Fibroblast of mammary gland (primary cell): ENCODE measurements at regions not wholly inside any gene's neighbourhood (a gene's known extent, or its start where the extent isn't known, plus 50 kb on each side); places are given as distances from the start of the nearest gene placed in this dataset.
"Not testable (repeated sequence)": the region's sequence is repeated elsewhere in the genome, so short reads cannot be mapped to it uniquely, and the experiment has no call there.

Experiments
- DNase-seq: peaks from one replicate; pipeline ENCODE4 v3.0.0-alpha.2; 2010; ENCODE audit warnings: low read depth
- H3K4me3 ChIP-seq: 2 replicates; pipeline ENCODE4 v1.5.1; 2011; ENCODE audit warnings: low read depth, mild to moderate bottlenecking, low read length, moderate library complexity; ENCODE audit not compliant: control insufficient read depth
- TF ChIP-seq, protein P1 (sequence below): conservative IDR thresholded peaks from 2 replicates; pipeline ENCODE4 v1.5.1; 2011; ENCODE audit warnings: low read depth, low read length, inconsistent platforms; ENCODE audit not compliant: control insufficient read depth, insufficient read depth

DNA sequence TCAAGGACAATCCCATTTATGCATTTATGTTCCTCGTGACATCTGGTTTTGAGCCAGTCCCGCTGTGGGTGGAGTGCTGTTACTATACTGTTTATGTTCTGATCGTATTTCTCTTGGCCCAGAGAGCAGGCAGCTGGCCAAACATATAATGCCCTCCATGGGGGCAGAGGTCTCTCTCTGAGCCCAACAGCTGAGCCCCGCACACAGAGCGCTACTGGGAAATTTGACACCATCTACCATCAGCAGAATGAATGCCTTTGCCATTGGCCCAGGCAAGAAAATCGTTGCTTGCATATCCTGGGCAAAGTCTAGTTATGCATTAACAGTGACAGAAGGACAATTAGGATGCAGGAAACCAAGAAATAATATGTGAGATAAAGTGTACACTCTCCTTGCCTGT is 126.8 kb upstream of the CACNA1A start:
- TF ChIP-seq, protein P1, sequence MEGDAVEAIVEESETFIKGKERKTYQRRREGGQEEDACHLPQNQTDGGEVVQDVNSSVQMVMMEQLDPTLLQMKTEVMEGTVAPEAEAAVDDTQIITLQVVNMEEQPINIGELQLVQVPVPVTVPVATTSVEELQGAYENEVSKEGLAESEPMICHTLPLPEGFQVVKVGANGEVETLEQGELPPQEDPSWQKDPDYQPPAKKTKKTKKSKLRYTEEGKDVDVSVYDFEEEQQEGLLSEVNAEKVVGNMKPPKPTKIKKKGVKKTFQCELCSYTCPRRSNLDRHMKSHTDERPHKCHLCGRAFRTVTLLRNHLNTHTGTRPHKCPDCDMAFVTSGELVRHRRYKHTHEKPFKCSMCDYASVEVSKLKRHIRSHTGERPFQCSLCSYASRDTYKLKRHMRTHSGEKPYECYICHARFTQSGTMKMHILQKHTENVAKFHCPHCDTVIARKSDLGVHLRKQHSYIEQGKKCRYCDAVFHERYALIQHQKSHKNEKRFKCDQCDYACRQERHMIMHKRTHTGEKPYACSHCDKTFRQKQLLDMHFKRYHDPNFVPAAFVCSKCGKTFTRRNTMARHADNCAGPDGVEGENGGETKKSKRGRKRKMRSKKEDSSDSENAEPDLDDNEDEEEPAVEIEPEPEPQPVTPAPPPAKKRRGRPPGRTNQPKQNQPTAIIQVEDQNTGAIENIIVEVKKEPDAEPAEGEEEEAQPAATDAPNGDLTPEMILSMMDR, result no peak
- no peak overlapping the region for H3K4me3 ChIP-seq
- peak; percentile 58 for DNase-seq

DNA sequence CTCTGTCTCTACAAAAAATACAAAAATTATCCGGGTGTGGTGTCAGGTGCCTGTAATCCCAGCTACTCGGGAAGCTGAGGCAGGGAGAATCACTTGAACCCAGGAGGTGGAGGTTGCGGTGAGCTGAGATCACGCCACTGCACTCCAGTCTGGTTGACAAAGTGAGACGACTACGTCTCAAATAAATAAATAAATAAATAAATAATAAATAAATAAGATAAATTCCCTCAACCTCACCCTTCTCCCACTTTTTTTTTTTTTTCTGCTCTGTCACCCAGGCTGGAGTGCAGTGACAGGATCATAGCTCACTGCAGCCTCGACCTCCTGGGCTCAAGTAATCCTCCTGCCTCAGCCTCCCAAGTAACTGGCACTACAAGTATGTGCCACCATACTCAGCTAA is 125.9 kb upstream of the CACNA1A start:
- DNase-seq, H3K4me3 ChIP-seq: not testable (repeated sequence)

DNA sequence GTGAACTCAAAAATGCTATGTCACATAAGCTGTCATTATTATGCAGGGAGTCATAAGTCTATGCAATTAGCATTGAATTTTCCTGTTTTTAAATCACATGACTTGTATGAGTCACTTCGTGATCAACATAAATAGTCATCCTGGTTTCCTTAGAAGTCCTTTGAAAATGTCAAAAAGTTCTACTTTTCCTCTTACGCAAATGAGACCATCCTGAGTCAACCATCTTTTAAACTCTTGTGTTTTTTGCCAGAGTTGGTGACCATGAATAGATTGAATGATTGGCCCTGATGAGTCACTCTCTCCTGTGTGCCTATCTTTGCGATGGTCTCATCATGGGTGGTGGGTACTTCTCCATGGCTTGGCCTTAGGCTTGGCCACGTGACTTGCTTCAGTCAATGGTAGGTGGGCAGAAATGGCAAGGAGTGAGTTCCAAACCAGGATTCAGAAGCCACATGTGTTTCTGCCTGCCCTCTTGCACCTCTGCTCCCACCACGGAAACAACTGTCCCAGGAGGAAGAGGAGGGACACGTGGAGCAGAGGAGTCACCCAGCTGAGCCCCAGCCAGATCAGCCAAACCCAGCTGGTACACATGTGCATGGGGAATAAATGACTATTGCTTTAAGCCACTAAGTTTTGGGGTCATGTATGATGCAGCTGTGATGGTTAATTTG is 123.5 kb upstream of the CACNA1A start:
- H3K4me3 ChIP-seq, result no peak overlapping the region
- TF ChIP-seq, protein P1, result no peak
- DNase-seq, result peak; percentile 92

DNA sequence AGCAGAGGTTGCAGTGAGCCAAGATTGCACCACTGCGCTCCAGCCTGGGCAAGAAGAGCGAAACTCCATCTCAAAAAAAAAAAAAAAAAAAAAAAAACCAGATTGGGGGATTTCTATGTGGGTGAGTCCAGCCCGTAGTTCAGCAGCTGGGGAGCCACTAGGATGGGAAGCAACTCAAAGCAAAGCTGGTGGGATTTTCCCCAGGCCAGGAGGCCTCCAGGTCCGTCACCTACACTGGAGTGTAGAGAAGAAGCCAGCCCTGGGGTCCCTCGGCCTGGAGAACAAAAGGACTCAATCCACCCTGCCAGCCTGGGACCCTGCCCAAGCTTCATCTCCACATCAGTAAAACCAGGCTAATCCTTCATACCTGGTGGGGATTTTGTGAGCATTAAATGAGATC is 121.3 kb upstream of the CACNA1A start:
- DNase-seq, result no peak
- no peak overlapping the region for H3K4me3 ChIP-seq
- TF ChIP-seq, protein P1, result no peak

DNA sequence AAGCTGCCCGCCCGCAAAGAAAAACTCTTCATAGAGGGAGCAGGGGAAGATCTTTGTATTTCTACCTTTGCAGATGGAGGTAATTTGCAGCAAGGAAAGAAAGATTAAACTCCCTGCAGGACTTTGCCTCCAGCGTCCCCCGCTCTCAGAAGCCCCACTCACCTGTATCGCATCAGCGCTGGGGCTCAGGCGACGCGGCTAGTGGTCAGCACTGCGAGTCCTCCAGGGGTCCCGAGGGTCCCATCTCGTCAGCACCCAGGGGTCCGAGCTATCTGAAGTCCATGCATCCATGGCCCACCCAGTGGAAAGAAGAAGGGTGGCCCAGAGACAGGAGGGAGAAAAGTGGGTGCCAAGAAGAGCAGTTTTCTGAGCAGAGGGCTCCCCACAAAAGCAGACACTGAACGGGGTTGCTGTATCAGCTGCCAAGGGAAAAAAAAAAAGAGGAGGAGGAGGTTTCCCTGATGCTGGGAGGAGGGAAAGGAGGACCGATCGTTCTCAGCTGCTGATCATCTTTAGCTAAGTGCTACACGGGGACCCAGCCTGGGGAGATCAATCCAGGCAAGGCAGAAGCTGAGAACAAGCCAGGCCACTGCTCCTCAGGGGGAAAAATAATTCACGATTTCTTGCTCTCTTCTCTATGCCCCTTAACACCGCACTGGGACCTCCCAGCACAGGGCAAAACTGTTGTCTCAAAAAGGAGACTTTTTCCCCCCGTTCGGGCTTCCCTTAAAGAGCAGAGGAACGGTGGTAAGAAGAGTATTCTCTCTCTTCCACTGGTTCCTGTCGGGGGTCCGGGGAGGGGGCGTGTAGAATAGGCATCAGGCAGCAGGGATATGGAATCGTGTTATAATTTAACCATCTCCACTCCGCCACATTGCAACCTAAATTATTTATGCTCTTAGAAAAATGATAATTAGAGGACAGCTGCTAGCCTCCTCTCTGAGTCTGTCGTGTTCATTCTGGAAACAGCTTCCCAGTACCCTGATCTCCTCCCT is 117.7 kb upstream of the CACNA1A start:
- no peak for DNase-seq
- no peak overlapping the region for H3K4me3 ChIP-seq
- TF ChIP-seq, protein P1, result no peak

DNA sequence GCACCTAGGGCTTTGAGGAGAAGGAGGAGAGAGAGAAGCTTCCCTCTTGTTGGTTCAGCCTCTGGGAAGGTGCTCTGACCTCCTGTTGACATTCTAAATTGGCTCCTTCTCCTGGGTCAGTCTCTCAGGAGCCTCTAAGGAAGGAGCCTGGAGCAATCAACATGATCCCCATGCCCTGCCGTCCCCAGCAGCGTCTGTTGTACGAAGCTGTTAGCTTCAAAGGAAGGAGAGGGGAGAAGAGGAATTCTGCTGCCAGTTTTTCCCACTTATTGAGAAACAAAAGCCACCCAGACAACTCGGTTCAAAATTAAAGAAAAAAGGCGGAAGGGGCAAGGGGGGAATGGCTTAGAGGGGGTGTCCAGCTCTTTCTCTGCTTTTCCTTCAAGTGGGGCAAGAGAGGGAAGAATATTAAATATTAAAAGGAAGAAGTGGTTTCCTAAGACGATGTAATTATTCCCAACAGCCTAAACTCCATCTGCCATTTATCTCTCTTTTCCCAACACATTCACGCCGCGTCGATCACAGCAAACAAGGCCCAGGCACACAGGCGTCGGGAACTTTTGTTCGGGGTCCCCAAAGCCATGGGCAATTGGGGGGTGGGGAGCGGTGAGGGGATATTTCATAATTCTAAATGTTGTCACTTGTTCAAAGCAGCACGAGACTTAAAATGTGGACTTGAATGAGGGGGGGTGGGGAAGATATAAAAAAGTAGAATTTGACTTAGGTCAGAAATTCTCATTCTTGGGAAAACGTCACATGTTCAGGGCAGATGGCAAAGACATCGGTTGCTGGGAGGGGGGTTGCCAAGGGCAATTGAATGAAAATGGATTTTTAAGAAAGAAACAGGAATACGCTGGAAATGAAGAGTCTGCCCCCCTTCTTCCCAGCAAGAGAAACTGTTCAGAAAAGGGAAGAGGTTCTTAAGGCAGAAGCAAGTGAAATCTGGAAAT is 116.8 kb upstream of the CACNA1A start:
- TF ChIP-seq, protein P1, result no peak
- H3K4me3 ChIP-seq, result no peak overlapping the region
- DNase-seq, result no peak

DNA sequence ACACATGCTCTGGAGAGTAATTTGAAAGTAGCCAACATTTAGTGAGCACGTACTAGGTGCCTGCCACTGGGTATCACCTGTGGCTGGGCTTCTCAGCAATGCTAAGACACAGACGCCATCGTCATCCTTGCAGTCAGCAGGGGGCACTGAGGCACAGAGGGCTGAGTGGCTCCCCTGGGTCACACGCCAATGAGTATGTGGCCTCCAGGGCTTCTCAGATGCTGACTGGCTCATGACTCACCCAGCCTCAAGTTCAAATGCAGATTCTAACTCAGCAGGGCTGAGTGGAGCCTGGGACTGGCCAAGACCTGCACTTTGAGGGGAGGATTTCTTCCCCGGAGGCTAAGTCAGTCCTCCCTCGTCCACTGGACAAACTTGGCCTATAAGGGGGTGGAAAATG is 115.1 kb upstream of the CACNA1A start:
- DNase-seq, result peak; percentile 97
- H3K4me3 ChIP-seq, result no peak overlapping the region

More for the DNA sequence above, 115.1 kb upstream of the CACNA1A start:
- TF ChIP-seq, protein P1, result peak; percentile 43
